Mesenchymal stem cell (in vitro differentiated cells and primary cell): ENCODE measurements at regions not wholly inside any gene's neighbourhood (a gene's known extent, or its start where the extent isn't known, plus 50 kb on each side); places are given as distances from the start of the nearest gene placed in this dataset.
"Not testable (repeated sequence)": the region's sequence is repeated elsewhere in the genome, so short reads cannot be mapped to it uniquely, and the experiment has no call there.

Experiments used
- DNase-seq: peaks from one replicate; pipeline ENCODE4 v3.0.0-alpha.2; 2013
- H2AFZ ChIP-seq: one replicate; pipeline ENCODE4 v1.6.1; 2013; ENCODE audit warnings: low read depth, mild to moderate bottlenecking, control low read depth, inconsistent platforms, low read length, moderate library complexity
- H2AK5ac ChIP-seq: 2 replicates; pipeline ENCODE4 v1.6.1; 2013; ENCODE audit warnings: low read length, moderate library complexity, mild to moderate bottlenecking, inconsistent platforms; ENCODE audit not compliant: severe bottlenecking
- H2BK120ac ChIP-seq: one replicate; pipeline ENCODE4 v1.6.1; 2013; ENCODE audit warnings: low read depth, mild to moderate bottlenecking, inconsistent platforms, low read length, moderate library complexity
- H2BK12ac ChIP-seq, 2 experiments: one replicate each; pipeline ENCODE4 v1.6.1; 2013; ENCODE audit warnings: inconsistent platforms in 2 of 2, low read length in 2 of 2, mild to moderate bottlenecking in 2 of 2, moderate library complexity in 2 of 2, control low read depth in 1 of 2
- H2BK15ac ChIP-seq: one replicate; pipeline ENCODE4 v1.6.1; 2013; ENCODE audit warnings: mild to moderate bottlenecking, low read depth, inconsistent platforms; ENCODE audit not compliant: poor library complexity, severe bottlenecking
- H2BK5ac ChIP-seq: 2 replicates; pipeline ENCODE4 v1.6.1; 2013; ENCODE audit warnings: low read depth, mild to moderate bottlenecking, low read length, control low read depth, inconsistent platforms; ENCODE audit not compliant: poor library complexity, severe bottlenecking
- H3K14ac ChIP-seq, 2 experiments: one replicate each; pipeline ENCODE4 v1.6.1; 2013; ENCODE audit warnings: inconsistent platforms in 2 of 2, low read length in 2 of 2, control low read depth in 1 of 2, mild to moderate bottlenecking in 1 of 2, moderate library complexity in 1 of 2
- H3K18ac ChIP-seq, 2 experiments: one replicate each; pipeline ENCODE4 v1.6.1; 2013; ENCODE audit warnings: inconsistent platforms in 2 of 2, low read length in 2 of 2, control low read depth in 1 of 2, low read depth in 1 of 2, mild to moderate bottlenecking in 1 of 2
- H3K23ac ChIP-seq, 2 experiments: one replicate each; pipeline ENCODE4 v1.6.1; 2013; ENCODE audit warnings: inconsistent platforms in 2 of 2, low read length in 2 of 2, mild to moderate bottlenecking in 2 of 2, moderate library complexity in 2 of 2, control low read depth in 1 of 2
- H3K27ac ChIP-seq: 2 replicates; pipeline ENCODE4 v1.5.1; 2013; ENCODE audit warnings: mild to moderate bottlenecking, moderate library complexity, low read length, control low read depth, inconsistent platforms; ENCODE audit not compliant: poor library complexity, severe bottlenecking
- H3K27me3 ChIP-seq, 2 experiments: 2 replicates each; pipeline versions ENCODE4 v1.6.1 to v1.7.0; 2013; ENCODE audit warnings: low read length in 2 of 2, mild to moderate bottlenecking in 2 of 2, moderate library complexity in 2 of 2, control low read depth in 1 of 2, inconsistent platforms in 1 of 2; ENCODE audit not compliant: control insufficient read depth in 1 of 2, insufficient read depth in 1 of 2
- H3K36me3 ChIP-seq, 2 experiments: 2 replicates each; pipeline versions ENCODE4 v1.6.1 to v1.7.0; 2013; ENCODE audit warnings: low read length in 2 of 2, control low read depth in 1 of 2, inconsistent platforms in 1 of 2, low read depth in 1 of 2, mild to moderate bottlenecking in 1 of 2; ENCODE audit not compliant: insufficient read depth in 2 of 2, control insufficient read depth in 1 of 2
- H3K4ac ChIP-seq, 2 experiments: one replicate each; pipeline ENCODE4 v1.6.1; 2013; ENCODE audit warnings: inconsistent platforms in 2 of 2, low read length in 2 of 2, mild to moderate bottlenecking in 2 of 2, moderate library complexity in 2 of 2, control low read depth in 1 of 2, low read depth in 1 of 2
- H3K4me1 ChIP-seq: 2 replicates; pipeline ENCODE4 v1.6.1; 2013; ENCODE audit warnings: low read depth, low read length, control low read depth; ENCODE audit not compliant: control insufficient read depth, insufficient read depth
- H3K4me2 ChIP-seq: 2 replicates; pipeline ENCODE4 v1.6.1; 2013; ENCODE audit warnings: low read length, mild to moderate bottlenecking, inconsistent platforms; ENCODE audit not compliant: poor library complexity, severe bottlenecking
- H3K4me3 ChIP-seq, 2 experiments: 2 replicates each; pipeline versions ENCODE4 v1.5.1 to v1.7.0; 2013; ENCODE audit warnings: low read length in 2 of 2, mild to moderate bottlenecking in 2 of 2, control low read depth in 1 of 2, low read depth in 1 of 2; ENCODE audit not compliant: insufficient read depth in 1 of 2
- H3K79me1 ChIP-seq: replicated peaks from 2 replicates; pipeline ENCODE4 v1.6.1; 2013; ENCODE audit warnings: mild to moderate bottlenecking, control low read depth, low read length, inconsistent platforms; ENCODE audit not compliant: poor library complexity, severe bottlenecking
- H3K9ac ChIP-seq: 2 replicates; pipeline ENCODE4 v1.7.0; 2013; ENCODE audit warnings: mild to moderate bottlenecking, low read length, moderate library complexity
- H3K9me3 ChIP-seq: 2 replicates; pipeline ENCODE4 v1.7.0; 2013; ENCODE audit warnings: mild to moderate bottlenecking, low read length; ENCODE audit not compliant: control insufficient read depth
- H4K8ac ChIP-seq: one replicate; pipeline ENCODE4 v1.6.1; 2013; ENCODE audit warnings: inconsistent platforms, mild to moderate bottlenecking, low read length, moderate library complexity
- H4K91ac ChIP-seq: one replicate; pipeline ENCODE4 v1.6.1; 2013; ENCODE audit warnings: mild to moderate bottlenecking, low read length, inconsistent platforms
- WGBS: methylation state at CpG from one replicate; pipeline ENCODE4 v1.1.7; 2013; ENCODE audit warnings: mixed read lengths; 5-methylcytosine and 5-hydroxymethylcytosine counted together

DNA sequence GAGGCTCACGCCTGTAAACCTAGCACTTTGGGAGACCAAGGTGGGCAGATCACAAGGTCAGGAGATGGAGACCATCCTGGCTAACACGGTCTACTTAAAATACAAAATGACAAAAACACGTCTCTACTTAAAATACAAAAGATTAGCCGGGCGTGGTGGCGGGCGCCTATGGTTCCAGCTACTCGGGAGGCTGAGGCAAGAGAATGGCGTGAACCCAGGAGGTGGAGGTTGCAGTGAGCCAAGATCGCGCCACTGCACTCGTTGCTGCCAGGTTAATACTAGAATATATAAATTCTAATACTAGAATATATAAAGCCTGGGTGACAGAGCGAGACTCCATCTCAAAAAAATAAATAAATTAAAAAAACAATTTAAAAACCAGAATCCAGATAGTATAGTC is 588.7 kb upstream of the CDH7 start:
- H3K9me3 ChIP-seq = peaks cover 24% of the 10 kb centered on the region

DNA sequence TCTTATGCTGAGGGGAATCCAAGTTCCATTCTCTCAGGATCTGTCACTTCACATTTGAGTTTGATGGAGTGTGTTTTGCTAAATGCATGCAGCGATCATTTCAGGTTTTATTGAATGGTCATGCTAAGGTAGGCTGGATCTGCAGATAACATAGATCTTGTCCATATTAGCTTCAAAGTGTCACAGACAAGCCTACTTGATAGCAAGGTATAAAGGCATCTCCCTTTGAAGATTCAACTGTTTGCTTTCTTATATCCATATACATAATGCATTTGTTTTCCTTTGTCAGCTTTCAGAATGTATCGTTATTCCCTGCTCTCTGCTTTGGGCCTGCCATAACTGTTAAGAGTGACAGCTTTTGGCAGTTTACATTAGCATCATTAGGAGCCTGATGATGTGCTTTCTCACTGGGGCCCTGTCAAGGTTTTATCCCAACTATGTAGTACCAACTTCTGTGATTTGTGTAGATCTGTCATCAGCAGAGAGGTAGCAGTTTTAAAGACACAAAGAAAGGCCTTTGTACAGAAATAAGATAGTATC is 604.3 kb upstream of the CDH7 start:
- no peak overlapping the region for H3K23ac ChIP-seq

More for the DNA sequence above, 588.7 kb upstream of the CDH7 start:
- H2BK15ac ChIP-seq, H3K27me3 ChIP-seq, H4K91ac ChIP-seq, H2AK5ac ChIP-seq, H3K9ac ChIP-seq, H3K14ac ChIP-seq, H3K4me1 ChIP-seq, H3K4me2 ChIP-seq, H3K18ac ChIP-seq, H3K23ac ChIP-seq, DNase-seq, H2BK120ac ChIP-seq, H2AFZ ChIP-seq, H2BK5ac ChIP-seq, H4K8ac ChIP-seq, H3K4me3 ChIP-seq, H3K79me1 ChIP-seq, H3K4ac ChIP-seq, H3K27ac ChIP-seq, H3K36me3 ChIP-seq, H2BK12ac ChIP-seq: not testable (repeated sequence)
- 96% methylated on average over 9 of the region's 13 CpGs for WGBS

DNA sequence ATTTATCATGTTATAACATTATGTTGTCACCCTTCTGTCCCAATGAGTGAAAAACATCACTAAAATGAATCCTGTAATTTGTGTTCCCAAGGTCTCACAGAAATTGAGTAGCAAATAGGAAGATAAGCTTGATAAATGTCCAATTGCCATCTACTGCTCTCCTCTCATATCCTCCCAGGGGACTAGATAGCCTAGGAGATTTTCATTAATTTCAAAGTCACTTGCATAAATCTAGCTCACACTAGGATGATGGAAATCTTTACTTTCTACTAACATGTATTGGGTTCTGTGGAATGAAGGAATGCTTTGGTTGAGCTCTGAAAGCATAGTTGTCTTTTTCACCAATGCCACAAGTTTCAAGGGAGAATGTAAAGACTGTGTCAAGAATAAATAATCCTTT is 605.5 kb upstream of the CDH7 start:
- Histone ChIP-seq H3K14ac (no peak overlapping the region), H2AFZ (no peak overlapping the region), H4K8ac (no peak overlapping the region), H3K18ac (no peak overlapping the region), H3K27ac (no peak overlapping the region), H2BK15ac (no peak overlapping the region), H3K23ac (no peak overlapping the region), H3K9ac (no peak overlapping the region), H3K9me3 (peaks cover 20% of the 10 kb centered on the region), H3K4me2 (no peak overlapping the region), H2BK120ac (no peak overlapping the region), H3K4ac (no peak overlapping the region), H2BK12ac (no peak overlapping the region), H3K4me3 (no peak overlapping the region), H3K27me3 (no peaks in the 10 kb centered on the region), H3K4me1 (no peaks in the 10 kb centered on the region), H4K91ac (no peak overlapping the region), H3K36me3 (no peaks in the 10 kb centered on the region), H2AK5ac (no peak overlapping the region), H2BK5ac (no peak overlapping the region), H3K79me1 (no peaks in the 10 kb centered on the region)
- no peak for DNase-seq

More for the DNA sequence above, 604.3 kb upstream of the CDH7 start:
- Histone ChIP-seq H2BK15ac (no peak overlapping the region), H4K91ac (no peak overlapping the region), H3K4me3 (no peak overlapping the region), H3K14ac (no peak overlapping the region), H3K79me1 (no peaks in the 10 kb centered on the region), H2BK5ac (no peak overlapping the region), H3K4me1 (no peaks in the 10 kb centered on the region), H3K9ac (no peak overlapping the region), H4K8ac (no peak overlapping the region), H3K27me3 (no peaks in the 10 kb centered on the region), H2BK12ac (no peak overlapping the region), H2AFZ (no peak overlapping the region), H2AK5ac (no peak overlapping the region), H3K27ac (no peak overlapping the region), H3K4me2 (no peak overlapping the region), H3K4ac (no peak overlapping the region), H3K9me3 (peaks cover 21% of the 10 kb centered on the region), H2BK120ac (no peak overlapping the region), H3K18ac (no peak overlapping the region), H3K36me3 (no peaks in the 10 kb centered on the region)
- DNase-seq = no peak
- WGBS = 81% methylated on average over 2 of the region's 2 CpGs

DNA sequence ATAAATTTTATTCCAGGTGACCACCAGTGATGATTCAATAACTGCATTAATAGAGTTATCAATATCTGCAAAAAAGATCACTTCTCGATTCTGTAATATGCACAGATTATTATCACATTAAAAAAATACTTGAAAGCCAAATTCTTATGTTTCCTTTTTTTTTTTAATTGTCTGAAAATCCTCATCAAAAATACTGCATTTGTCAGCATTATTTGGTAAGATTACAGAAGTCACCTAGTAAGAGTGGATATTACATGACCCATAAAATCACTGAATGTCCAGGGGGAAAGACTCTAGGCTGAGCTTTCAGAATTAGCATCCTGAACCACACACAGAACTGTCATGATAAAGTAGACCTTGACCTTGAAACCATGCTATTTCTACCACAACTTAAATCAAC is 617.2 kb upstream of the CDH7 start:
- Histone ChIP-seq H2BK15ac (no peak overlapping the region), H4K8ac (no peak overlapping the region), H2BK5ac (no peak overlapping the region), H3K4me1 (no peaks in the 10 kb centered on the region), H2AK5ac (no peak overlapping the region), H3K4ac (no peak overlapping the region), H3K9ac (no peak overlapping the region), H3K79me1 (no peaks in the 10 kb centered on the region), H3K18ac (no peak overlapping the region), H3K4me3 (no peak overlapping the region), H3K9me3 (peaks cover 33% of the 10 kb centered on the region), H3K23ac (no peak overlapping the region), H3K27me3 (no peaks in the 10 kb centered on the region), H2BK120ac (no peak overlapping the region), H4K91ac (no peak overlapping the region), H3K27ac (no peak overlapping the region), H2BK12ac (no peak overlapping the region), H3K14ac (no peak overlapping the region), H2AFZ (no peak overlapping the region), H3K36me3 (no peaks in the 10 kb centered on the region), H3K4me2 (no peak overlapping the region)
- no peak for DNase-seq
- WGBS = no CpG with 5 or more reads among the region's 1 CpG
